ENCODE measurements at regions not wholly inside any gene's neighbourhood (a gene's known extent, or its start where the extent isn't known, plus 50 kb on each side); places are given as distances from the start of the nearest gene placed in this dataset.

DNA sequence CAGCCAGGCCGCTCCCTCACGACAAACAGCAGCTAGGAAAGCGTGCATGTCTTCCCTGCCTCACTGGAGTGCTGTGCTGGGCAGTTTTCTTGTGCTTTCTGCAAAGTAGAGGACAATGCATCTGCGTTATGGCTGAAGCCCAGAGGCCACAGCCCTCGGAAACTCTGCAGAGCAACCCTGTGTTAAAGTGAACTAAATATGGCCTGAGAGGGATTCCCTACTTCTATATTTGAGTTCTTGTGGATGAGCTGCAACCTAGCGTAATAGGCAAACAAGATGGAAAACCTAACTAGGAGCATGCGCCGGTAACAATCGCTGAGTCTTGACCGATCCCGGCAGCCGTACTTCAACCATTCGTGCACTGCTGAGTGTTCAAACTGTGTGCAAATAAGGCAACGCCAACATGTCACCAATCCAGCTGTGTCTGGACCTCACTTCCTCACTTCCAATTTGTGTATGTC lies 471.9 kb upstream of the HS6ST1 start:
- Histone ChIP-seq H3K4me2 (ENCODE audit: low read depth, low read length, poor library complexity, severe bottlenecking) (peak overlapping the region; percentile 55), H3K79me2 (ENCODE audit: low read length) (no peaks in the 10 kb centered on the region), H2AFZ (ENCODE audit: low read length) (no peak overlapping the region), H4K20me1 (ENCODE audit: insufficient read depth, low read depth, low read length) (no peaks in the 10 kb centered on the region), H3K9me2 (replicated peaks; ENCODE audit: insufficient read depth, low read length) (no peaks in the 10 kb centered on the region), H3K9me3 (ENCODE audit: low read length) (no peaks in the 10 kb centered on the region), H3K27ac (ENCODE audit: low read length) (peak overlapping the region; percentile 72), H3K4me1 (ENCODE audit: low read length) (peaks cover 39% of the 10 kb centered on the region), H3K4me3 (ENCODE audit: low read length) (no peak overlapping the region; the same call in 1 of the 2 replicates), H3K9ac (ENCODE audit: low read length) (peak overlapping the region; percentile 42; the same call in 1 of the 2 replicates), H3K36me3 (ENCODE audit: insufficient read depth, low read length) (no peaks in the 10 kb centered on the region), H3K27me3 (ENCODE audit: low read length) (no peaks in the 10 kb centered on the region)
- DNase-seq: peak; percentile 70

GRCh38 chr2:128791120-128791984 lies 472.7 kb upstream of the HS6ST1 start:
- Histone ChIP-seq H3K4me2 (ENCODE audit: low read depth, low read length, poor library complexity, severe bottlenecking) (peak overlapping the region; percentile 55), H3K4me3 (ENCODE audit: low read length) (peak overlapping the region; percentile 36; the same call in 1 of the 2 replicates), H3K4me1 (ENCODE audit: low read length) (peaks cover 37% of the 10 kb centered on the region), H3K79me2 (ENCODE audit: low read length) (no peaks in the 10 kb centered on the region), H4K20me1 (ENCODE audit: insufficient read depth, low read depth, low read length) (no peaks in the 10 kb centered on the region), H3K9me2 (replicated peaks; ENCODE audit: insufficient read depth, low read length) (no peaks in the 10 kb centered on the region), H3K27ac (ENCODE audit: low read length) (peak overlapping the region; percentile 72), H3K9ac (ENCODE audit: low read length) (peak overlapping the region; percentile 63), H3K9me3 (ENCODE audit: low read length) (no peaks in the 10 kb centered on the region), H3K27me3 (ENCODE audit: low read length) (no peaks in the 10 kb centered on the region), H2AFZ (ENCODE audit: low read length) (no peak overlapping the region), H3K36me3 (ENCODE audit: insufficient read depth, low read length) (no peaks in the 10 kb centered on the region)
- no peak for DNase-seq

DNA sequence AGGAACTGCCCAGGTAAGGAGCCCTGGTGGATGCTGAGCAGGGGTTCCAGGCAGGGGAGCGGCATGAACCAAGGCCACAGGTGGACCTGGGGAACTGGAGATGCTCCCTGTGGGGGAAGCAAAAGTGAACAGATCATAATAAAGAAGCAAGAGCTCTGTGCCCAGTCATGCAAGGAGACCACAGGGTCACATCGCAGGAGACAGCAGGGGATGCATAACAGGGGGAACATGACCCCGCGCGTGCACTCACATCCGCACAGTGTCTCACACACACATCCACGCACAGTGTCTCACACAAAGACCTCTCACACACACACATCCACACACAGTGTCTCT lies 473.3 kb upstream of the HS6ST1 start:
- peak overlapping the region; percentile 72 for H3K27ac ChIP-seq (ENCODE audit: low read length)
- H3K9me2 ChIP-seq (replicated peaks; ENCODE audit: insufficient read depth, low read length): no peaks in the 10 kb centered on the region
- no peaks in the 10 kb centered on the region for H3K36me3 ChIP-seq (ENCODE audit: insufficient read depth, low read length)
- H3K79me2 ChIP-seq (ENCODE audit: low read length): no peaks in the 10 kb centered on the region
- H3K4me2 ChIP-seq (ENCODE audit: low read depth, low read length, poor library complexity, severe bottlenecking): peak overlapping the region; percentile 55
- H4K20me1 ChIP-seq (ENCODE audit: insufficient read depth, low read depth, low read length): no peaks in the 10 kb centered on the region
- peak overlapping the region; percentile 63 for H3K9ac ChIP-seq (ENCODE audit: low read length)
- H3K9me3 ChIP-seq (ENCODE audit: low read length): no peaks in the 10 kb centered on the region
- peak; percentile 57 for DNase-seq
- H3K4me3 ChIP-seq (ENCODE audit: low read length): peak overlapping the region; percentile 36; the same call in 1 of the 2 replicates
- no peaks in the 10 kb centered on the region for H3K27me3 ChIP-seq (ENCODE audit: low read length)
- no peak overlapping the region for H2AFZ ChIP-seq (ENCODE audit: low read length)
- peaks cover 32% of the 10 kb centered on the region for H3K4me1 ChIP-seq (ENCODE audit: low read length)

- Histone ChIP-seq H3K9me3 (ENCODE audit: low read length) (no peaks in the 10 kb centered on the region), H3K9ac (ENCODE audit: low read length) (no peak overlapping the region), H3K4me2 (ENCODE audit: low read depth, low read length, poor library complexity, severe bottlenecking) (no peak overlapping the region), H3K4me1 (ENCODE audit: low read length) (peaks cover 32% of the 10 kb centered on the region), H3K4me3 (ENCODE audit: low read length) (no peak overlapping the region), H4K20me1 (ENCODE audit: insufficient read depth, low read depth, low read length) (no peaks in the 10 kb centered on the region), H3K27me3 (ENCODE audit: low read length) (no peaks in the 10 kb centered on the region), H2AFZ (ENCODE audit: low read length) (no peak overlapping the region), H3K79me2 (ENCODE audit: low read length) (no peaks in the 10 kb centered on the region), H3K36me3 (ENCODE audit: insufficient read depth, low read length) (no peaks in the 10 kb centered on the region), H3K27ac (ENCODE audit: low read length) (no peak overlapping the region), H3K9me2 (replicated peaks; ENCODE audit: insufficient read depth, low read length) (no peaks in the 10 kb centered on the region)
- DNase-seq: no peak
Observed at GRCh38 chr2:128792476-128793054, 473.9 kb upstream of the HS6ST1 start.

DNA sequence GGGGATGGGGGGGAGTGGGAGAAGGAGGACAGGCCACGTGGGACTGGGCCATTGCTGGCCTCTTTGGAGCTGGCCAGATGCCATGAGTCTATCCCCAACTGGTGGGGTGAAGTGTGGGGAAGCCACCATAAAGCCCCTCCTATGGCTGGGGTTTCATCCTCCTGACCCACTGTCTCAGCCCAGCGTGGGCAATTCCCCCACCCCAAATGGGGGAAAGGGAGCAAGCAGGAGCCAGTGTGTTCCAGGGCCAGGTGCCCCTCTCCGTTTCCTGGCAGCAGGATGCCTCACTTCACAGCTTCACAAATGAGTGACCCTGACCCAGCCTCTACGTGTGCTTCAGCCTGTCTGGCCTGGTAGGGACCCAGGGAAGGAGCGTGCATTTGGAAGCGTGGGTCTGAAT lies 474.7 kb upstream of the HS6ST1 start:
- Histone ChIP-seq H3K4me1 (ENCODE audit: low read length) (peaks cover 38% of the 10 kb centered on the region), H3K36me3 (ENCODE audit: insufficient read depth, low read length) (no peaks in the 10 kb centered on the region), H3K79me2 (ENCODE audit: low read length) (no peaks in the 10 kb centered on the region), H3K9me2 (replicated peaks; ENCODE audit: insufficient read depth, low read length) (no peaks in the 10 kb centered on the region), H3K4me3 (ENCODE audit: low read length) (no peak overlapping the region), H3K4me2 (ENCODE audit: low read depth, low read length, poor library complexity, severe bottlenecking) (no peak overlapping the region), H2AFZ (ENCODE audit: low read length) (no peak overlapping the region), H3K27ac (ENCODE audit: low read length) (no peak overlapping the region), H4K20me1 (ENCODE audit: insufficient read depth, low read depth, low read length) (no peaks in the 10 kb centered on the region), H3K27me3 (ENCODE audit: low read length) (no peaks in the 10 kb centered on the region), H3K9me3 (ENCODE audit: low read length) (no peaks in the 10 kb centered on the region), H3K9ac (ENCODE audit: low read length) (no peak overlapping the region)
- DNase-seq: no peak

GRCh38 chr2:128794285-128794684 lies 475.6 kb upstream of the HS6ST1 start:
- H3K4me1 ChIP-seq (ENCODE audit: low read length): peaks cover 37% of the 10 kb centered on the region
- no peaks in the 10 kb centered on the region for H3K9me2 ChIP-seq (replicated peaks; ENCODE audit: insufficient read depth, low read length)
- no peaks in the 10 kb centered on the region for H3K79me2 ChIP-seq (ENCODE audit: low read length)
- DNase-seq: no peak
- no peaks in the 10 kb centered on the region for H4K20me1 ChIP-seq (ENCODE audit: insufficient read depth, low read depth, low read length)
- H3K9me3 ChIP-seq (ENCODE audit: low read length): no peaks in the 10 kb centered on the region
- H3K27me3 ChIP-seq (ENCODE audit: low read length): no peaks in the 10 kb centered on the region
- no peaks in the 10 kb centered on the region for H3K36me3 ChIP-seq (ENCODE audit: insufficient read depth, low read length)
- no peak overlapping the region for H3K9ac ChIP-seq (ENCODE audit: low read length)
- H2AFZ ChIP-seq (ENCODE audit: low read length): no peak overlapping the region
- no peak overlapping the region for H3K4me3 ChIP-seq (ENCODE audit: low read length)
- H3K4me2 ChIP-seq (ENCODE audit: low read depth, low read length, poor library complexity, severe bottlenecking): no peak overlapping the region
- H3K27ac ChIP-seq (ENCODE audit: low read length): no peak overlapping the region

GRCh38 chr2:128796321-128796720 lies 477.7 kb upstream of the HS6ST1 start:
- Histone ChIP-seq H4K20me1 (ENCODE audit: insufficient read depth, low read depth, low read length) (no peaks in the 10 kb centered on the region), H3K27me3 (ENCODE audit: low read length) (no peaks in the 10 kb centered on the region)
- DNase-seq: no peak

GRCh38 chr2:128797092-128797491 lies 478.4 kb upstream of the HS6ST1 start:
- no peak overlapping the region for H2AFZ ChIP-seq (ENCODE audit: low read length)
- no peak overlapping the region for H3K4me2 ChIP-seq (ENCODE audit: low read depth, low read length, poor library complexity, severe bottlenecking)
- H3K79me2 ChIP-seq (ENCODE audit: low read length): no peaks in the 10 kb centered on the region
- no peaks in the 10 kb centered on the region for H3K36me3 ChIP-seq (ENCODE audit: insufficient read depth, low read length)
- no peaks in the 10 kb centered on the region for H3K9me3 ChIP-seq (ENCODE audit: low read length)
- H3K4me3 ChIP-seq (ENCODE audit: low read length): no peak overlapping the region
- no peak overlapping the region for H3K27ac ChIP-seq (ENCODE audit: low read length)
- no peaks in the 10 kb centered on the region for H4K20me1 ChIP-seq (ENCODE audit: insufficient read depth, low read depth, low read length)
- H3K9ac ChIP-seq (ENCODE audit: low read length): no peak overlapping the region
- H3K4me1 ChIP-seq (ENCODE audit: low read length): peaks cover 9% of the 10 kb centered on the region
- no peaks in the 10 kb centered on the region for H3K9me2 ChIP-seq (replicated peaks; ENCODE audit: insufficient read depth, low read length)
- DNase-seq: no peak
- no peaks in the 10 kb centered on the region for H3K27me3 ChIP-seq (ENCODE audit: low read length)

More at GRCh38 chr2:128796321-128796720, 477.7 kb upstream of the HS6ST1 start:
- Histone ChIP-seq H3K79me2 (ENCODE audit: low read length) (no peaks in the 10 kb centered on the region), H3K9me3 (ENCODE audit: low read length) (no peaks in the 10 kb centered on the region), H3K27ac (ENCODE audit: low read length) (no peak overlapping the region), H3K9ac (ENCODE audit: low read length) (no peak overlapping the region), H3K9me2 (replicated peaks; ENCODE audit: insufficient read depth, low read length) (no peaks in the 10 kb centered on the region), H3K4me3 (ENCODE audit: low read length) (no peak overlapping the region), H3K36me3 (ENCODE audit: insufficient read depth, low read length) (no peaks in the 10 kb centered on the region), H2AFZ (ENCODE audit: low read length) (no peak overlapping the region), H3K4me1 (ENCODE audit: low read length) (peaks cover 17% of the 10 kb centered on the region), H3K4me2 (ENCODE audit: low read depth, low read length, poor library complexity, severe bottlenecking) (no peak overlapping the region)
